ENCODE measurements at regions not wholly inside any gene's neighbourhood (a gene's known extent, or its start where the extent isn't known, plus 50 kb on each side); places are given as distances from the start of the nearest gene placed in this dataset.

- Histone ChIP-seq H4K5ac (ENCODE audit: insufficient read length, low read depth, low read length) (no peak overlapping the region), H4K91ac (replicated peaks; ENCODE audit: insufficient read length, low read length) (no peak overlapping the region), H2BK20ac (ENCODE audit: low read length) (no peak overlapping the region), H3K23ac (ENCODE audit: insufficient read length) (no peak overlapping the region), H2BK5ac (ENCODE audit: low read depth, low read length) (no peak overlapping the region), H3K27me3 (replicated peaks in 1 of 4; ENCODE audit: control insufficient read depth in 3 of 4, extremely low read depth in 1 of 4, insufficient read depth in 3 of 4, low read length in 3 of 4) (no peaks in the 10 kb centered on the region), H3K27ac (ENCODE audit: low read depth, low read length) (no peak overlapping the region), H3K14ac (ENCODE audit: insufficient read length) (no peak overlapping the region), H3K4me3 (ENCODE audit: extremely low read depth in 1 of 4, insufficient read depth in 2 of 4, low read depth in 3 of 4, low read length in 4 of 4) (no peak overlapping the region), H2AFZ (ENCODE audit: low read length) (peak overlapping the region; percentile 74; the same call in 1 of the 2 replicates), H3K9ac (replicated peaks in 1 of 4; ENCODE audit: extremely low read depth in 1 of 4, low read depth in 3 of 4, low read length in 3 of 4) (no peak overlapping the region), H2BK15ac (ENCODE audit: low read length) (no peak overlapping the region), H2BK120ac (replicated peaks; ENCODE audit: low read depth, low read length) (no peak overlapping the region), H4K8ac (ENCODE audit: extremely low read depth, insufficient read depth, low read length) (no peak overlapping the region), H2BK12ac (ENCODE audit: low read depth, low read length) (no peak overlapping the region), H3K18ac (ENCODE audit: extremely low read depth, low read length) (no peak overlapping the region), H2AK5ac (ENCODE audit: low read depth, low read length) (no peak overlapping the region), H3K79me2 (ENCODE audit: control insufficient read depth in 1 of 2, insufficient read depth in 2 of 2, low read length in 2 of 2) (no peaks in the 10 kb centered on the region), H3K9me3 (ENCODE audit: insufficient read depth in 2 of 2, low read depth in 1 of 2, low read length in 1 of 2) (no peaks in the 10 kb centered on the region), H3K23me2 (ENCODE audit: low read depth, low read length) (no peaks in the 10 kb centered on the region; the same call in 1 of the 2 replicates), H3K4me1 (replicated peaks in 1 of 4; ENCODE audit: control insufficient read depth in 3 of 4, insufficient read depth in 4 of 4, low read length in 3 of 4) (no peaks in the 10 kb centered on the region), H3K4ac (replicated peaks; ENCODE audit: insufficient read length, low read depth, low read length) (no peak overlapping the region), H3K79me1 (ENCODE audit: low read depth, low read length) (no peaks in the 10 kb centered on the region), H3K36me3 (ENCODE audit: control insufficient read depth in 2 of 4, insufficient read depth in 4 of 4, low read length in 3 of 4) (no peaks in the 10 kb centered on the region), H4K20me1 (replicated peaks in 1 of 2; ENCODE audit: control insufficient read depth in 1 of 2, insufficient read depth in 2 of 2, low read length in 2 of 2) (no peaks in the 10 kb centered on the region), H3K56ac (replicated peaks; ENCODE audit: insufficient read length, low read depth, low read length) (no peak overlapping the region), H3K4me2 (ENCODE audit: insufficient read depth in 1 of 2, low read depth in 2 of 2, low read length in 2 of 2) (no peak overlapping the region)
- TF ChIP-seq RAD21 (IDR thresholded peaks at IDR 0.05 in 1 of 2, conservative IDR thresholded peaks at IDR 0.05 in 1 of 2; ENCODE audit: low read depth in 2 of 2, low read length in 2 of 2) (peak; percentile 75 to 82), TCF12 (IDR thresholded peaks at IDR 0.05; ENCODE audit: low read depth, low read length) (0 out of 2 replicates have a peak, but pooled peaks have one; percentile 63), E2F6 (IDR thresholded peaks at IDR 0.05) (no peak), CTCF (IDR thresholded peaks at IDR 0.05; ENCODE audit: control extremely low read depth in 1 of 3, insufficient read depth in 1 of 3, low read depth in 1 of 3, low read length in 3 of 3) (peak; percentile 54 to 78 (median 75)), CBX5 (IDR thresholded peaks at IDR 0.05; ENCODE audit: low read depth, low read length) (no peak)
- ChIA-PET CTCF (ENCODE audit: partially characterized antibody) (interaction anchor here (0.6 to 1.7 kb wide), 12 partner anchors 9 to 609 kb away, joined by 3 to 14 read pairs (median 3); no protein-coding TSS in a partner anchor), POLR2A (ENCODE audit: partially characterized antibody) (no interaction called here)
- peak; percentile 15 to 63 for DNase-seq (ENCODE audit: low read depth in 1 of 2, low spot score in 2 of 2)
- 46% methylated on average over 4 of the region's 4 CpGs; no CpG with 5 or more reads in 1 of the 2 experiments for WGBS, 2 experiments (ENCODE audit: extremely low coverage in 1 of 2, insufficient coverage in 1 of 2, insufficient read length in 1 of 2, insufficient replicate concordance in 2 of 2, low coverage in 1 of 2, low lambda C conversion rate in 2 of 2, missing lambda C conversion rate in 1 of 2)
- FAIRE-seq: peak; percentile 97
Observed at GRCh38 chr11:82315093-82315492, 418.6 kb downstream of the FAM181B start.

Measured in H1 (cell line).